ENCODE measurements at regions not wholly inside any gene's neighbourhood (a gene's known extent, or its start where the extent isn't known, plus 50 kb on each side); places are given as distances from the start of the nearest gene placed in this dataset.

GRCh38 chr20:43827940-43828562 is 86.6 kb upstream of the TOX2 start:
- TF ChIP-seq CTCF (IDR thresholded peaks at IDR 0.05) (no peak), EZH2 (IDR thresholded peaks at IDR 0.05) (no peak)

Measured in neural progenitor cell (in vitro differentiated cells).